IPS DF 6.9 (cell line): ENCODE measurements at regions not wholly inside any gene's neighbourhood (a gene's known extent, or its start where the extent isn't known, plus 50 kb on each side); places are given as distances from the start of the nearest gene placed in this dataset.

ENCODE experiments used
- DNase-seq: peaks from one replicate; pipeline ENCODE4 v3.0.0-alpha.2; 2013; ENCODE audit warnings: low read depth, low spot score
- H3K27ac ChIP-seq: one replicate; pipeline ENCODE4 v1.5.1; 2013; ENCODE audit warnings: low read length, control low read depth
- H3K27me3 ChIP-seq: 2 replicates; pipeline ENCODE4 v1.6.1; 2013; ENCODE audit warnings: mild to moderate bottlenecking, low read length; ENCODE audit not compliant: control insufficient read depth, insufficient read depth
- H3K36me3 ChIP-seq: 2 replicates; pipeline ENCODE4 v1.6.1; 2013; ENCODE audit warnings: low read length; ENCODE audit not compliant: control insufficient read depth, insufficient read depth
- H3K4me1 ChIP-seq: 2 replicates; pipeline ENCODE4 v1.6.1; 2013; ENCODE audit warnings: low read length; ENCODE audit not compliant: control insufficient read depth, insufficient read depth
- H3K4me3 ChIP-seq: 2 replicates; pipeline ENCODE4 v1.5.1; 2013; ENCODE audit warnings: mild to moderate bottlenecking, low read length
- H3K9me3 ChIP-seq: 2 replicates; pipeline ENCODE4 v1.6.1; 2013; ENCODE audit warnings: low read length, inconsistent platforms; ENCODE audit not compliant: control insufficient read depth, insufficient read depth
- WGBS: extraction: QIAGEN DNeasy Blood & Tissue Kit; methylation state at CpG from one replicate; pipeline ENCODE4 v1.1.7; 2013; ENCODE audit warnings: mixed read lengths, missing lambda C conversion rate; ENCODE audit not compliant: insufficient read length, insufficient coverage; 5-methylcytosine and 5-hydroxymethylcytosine counted together

- no peaks in the 10 kb centered on the region for H3K36me3 ChIP-seq
- WGBS, result no CpG with 5 or more reads among the region's 2 CpGs
- no peak overlapping the region for H3K27ac ChIP-seq
- H3K27me3 ChIP-seq, result no peaks in the 10 kb centered on the region
- H3K9me3 ChIP-seq, result no peaks in the 10 kb centered on the region
- H3K4me1 ChIP-seq, result no peaks in the 10 kb centered on the region
- no peak overlapping the region for H3K4me3 ChIP-seq
- no peak for DNase-seq
These were observed 90.7 kb upstream of the GCFC2 start for GRCh38 chr2:75801234-75801982.

GRCh38 chr2:75800456-75800855 is 89.7 kb upstream of the GCFC2 start:
- Histone ChIP-seq H3K27ac (no peak overlapping the region), H3K27me3 (no peaks in the 10 kb centered on the region), H3K36me3 (no peaks in the 10 kb centered on the region), H3K9me3 (no peaks in the 10 kb centered on the region), H3K4me3 (no peak overlapping the region), H3K4me1 (no peaks in the 10 kb centered on the region)
- no CpG with 5 or more reads among the region's 8 CpGs for WGBS
- DNase-seq, result no peak

- no peak for DNase-seq
- Histone ChIP-seq H3K36me3 (no peaks in the 10 kb centered on the region), H3K4me3 (no peak overlapping the region), H3K27me3 (no peaks in the 10 kb centered on the region), H3K9me3 (no peaks in the 10 kb centered on the region), H3K4me1 (no peaks in the 10 kb centered on the region), H3K27ac (no peak overlapping the region)
- WGBS, result no CpG with 5 or more reads among the region's 4 CpGs
These were observed 89.1 kb upstream of the GCFC2 start for GRCh38 chr2:75799859-75800258.

GRCh38 chr2:75798569-75798968 is 87.9 kb upstream of the GCFC2 start:
- Histone ChIP-seq H3K4me3 (no peak overlapping the region), H3K36me3 (no peaks in the 10 kb centered on the region), H3K27ac (no peak overlapping the region), H3K9me3 (no peaks in the 10 kb centered on the region), H3K4me1 (no peaks in the 10 kb centered on the region), H3K27me3 (no peaks in the 10 kb centered on the region)
- WGBS, result no CpG with 5 or more reads among the region's 4 CpGs
- DNase-seq, result no peak

- Histone ChIP-seq H3K4me3 (no peak overlapping the region), H3K36me3 (no peaks in the 10 kb centered on the region), H3K27me3 (no peaks in the 10 kb centered on the region), H3K4me1 (no peaks in the 10 kb centered on the region; the same call in 1 of the 2 replicates), H3K9me3 (no peaks in the 10 kb centered on the region), H3K27ac (no peak overlapping the region)
- no CpG with 5 or more reads among the region's 1 CpG for WGBS
- no peak for DNase-seq
These were observed 82.3 kb upstream of the GCFC2 start for GRCh38 chr2:75792996-75793395.

- H3K9me3 ChIP-seq, result no peaks in the 10 kb centered on the region
- no peak overlapping the region for H3K27ac ChIP-seq
- no peaks in the 10 kb centered on the region for H3K36me3 ChIP-seq
- WGBS, result no CpG with 5 or more reads among the region's 4 CpGs
- H3K4me1 ChIP-seq, result no peaks in the 10 kb centered on the region; the same call in 1 of the 2 replicates
- H3K27me3 ChIP-seq, result no peaks in the 10 kb centered on the region
- DNase-seq, result no peak
- H3K4me3 ChIP-seq, result no peak overlapping the region
These were observed 81.4 kb upstream of the GCFC2 start for GRCh38 chr2:75792146-75792545.

GRCh38 chr2:75790814-75791467 is 80.2 kb upstream of the GCFC2 start:
- DNase-seq, result no peak

GRCh38 chr2:75790121-75790813 is 79.6 kb upstream of the GCFC2 start:
- no peak for DNase-seq
- no peaks in the 10 kb centered on the region for H3K9me3 ChIP-seq
- no peak overlapping the region for H3K27ac ChIP-seq
- H3K36me3 ChIP-seq, result no peaks in the 10 kb centered on the region
- H3K4me1 ChIP-seq, result no peaks in the 10 kb centered on the region; the same call in 1 of the 2 replicates
- WGBS, result no CpG with 5 or more reads among the region's 5 CpGs
- H3K27me3 ChIP-seq, result no peaks in the 10 kb centered on the region
- no peak overlapping the region for H3K4me3 ChIP-seq

More at GRCh38 chr2:75790814-75791467, 80.2 kb upstream of the GCFC2 start:
- Histone ChIP-seq H3K36me3 (no peaks in the 10 kb centered on the region), H3K4me1 (no peaks in the 10 kb centered on the region; the same call in 1 of the 2 replicates), H3K9me3 (no peaks in the 10 kb centered on the region), H3K27ac (no peak overlapping the region), H3K27me3 (no peaks in the 10 kb centered on the region), H3K4me3 (no peak overlapping the region)
- no CpG with 5 or more reads among the region's 1 CpG for WGBS

GRCh38 chr2:75788902-75789301 is 78.2 kb upstream of the GCFC2 start:
- Histone ChIP-seq H3K4me1 (no peaks in the 10 kb centered on the region; the same call in 1 of the 2 replicates), H3K9me3 (no peaks in the 10 kb centered on the region), H3K27me3 (no peaks in the 10 kb centered on the region), H3K27ac (no peak overlapping the region), H3K4me3 (no peak overlapping the region), H3K36me3 (no peaks in the 10 kb centered on the region)
- WGBS, result no CpG with 5 or more reads among the region's 1 CpG
- DNase-seq, result no peak

GRCh38 chr2:75788154-75788553 is 77.4 kb upstream of the GCFC2 start:
- no CpG with 5 or more reads among the region's 4 CpGs for WGBS
- Histone ChIP-seq H3K27me3 (no peaks in the 10 kb centered on the region), H3K4me3 (no peak overlapping the region), H3K27ac (no peak overlapping the region), H3K36me3 (no peaks in the 10 kb centered on the region), H3K9me3 (no peaks in the 10 kb centered on the region), H3K4me1 (no peaks in the 10 kb centered on the region; the same call in 1 of the 2 replicates)
- DNase-seq, result no peak
